B cell (primary cell): ENCODE measurements at regions not wholly inside any gene's neighbourhood (a gene's known extent, or its start where the extent isn't known, plus 50 kb on each side); places are given as distances from the start of the nearest gene placed in this dataset.

Source experiments
- ATAC-seq: fragments of 200-7000 bp; cut with Tn5 transposase; one replicate; pipeline ENCODE4 v1.10.0; 2021; ENCODE audit warnings: low read depth, mild to moderate bottlenecking, moderate number of reproducible peaks, moderate library complexity
- CTCF ChIA-PET: fragments of 350-600 bp; sonication (Branson Sonifier 250); formaldehyde crosslinking; loops from one replicate; lab custom pipeline; 2021; ENCODE audit warnings: antibody characterized with exemption, inconsistent platforms; lab: Charles Lee
- POLR2A ChIA-PET: fragments of 350-600 bp; sonication (Branson Sonifier 250); formaldehyde crosslinking; loops from one replicate; lab custom pipeline; 2021; ENCODE audit warnings: antibody characterized with exemption; lab: Charles Lee
- DNase-seq: peaks from one replicate; pipeline ENCODE4 v3.0.0; 2013
- H2AFZ ChIP-seq: 2 replicates; pipeline ENCODE4 v1.6.1; 2012; ENCODE audit warnings: mild to moderate bottlenecking, low read depth, low read length; ENCODE audit not compliant: insufficient read depth, poor library complexity, severe bottlenecking
- H3K27ac ChIP-seq, 2 donors: 1 replicate in 1 of 2; 2 replicates in 1 of 2; pipeline ENCODE4 v1.5.1; 2012 to 2013; ENCODE audit warnings: low read length in 2 of 2, mild to moderate bottlenecking in 2 of 2, moderate library complexity in 1 of 2
- H3K27me3 ChIP-seq, 4 experiments: fragments of 200-600 bp in 1 of 4; sonication (generic) in 1 of 4; replicated peaks in 1 of 4; 1 replicate in 2 of 4; 2 replicates in 2 of 4; pipeline versions ENCODE4 v1.6.1 to v1.7.0; 2013 to 2016; ENCODE audit warnings: low read length in 3 of 4, mild to moderate bottlenecking in 2 of 4, mixed read lengths in 1 of 4, moderate library complexity in 1 of 4; ENCODE audit not compliant: insufficient read depth in 4 of 4, control insufficient read depth in 3 of 4; ENCODE audit errors: control extremely low read depth in 1 of 4
- H3K36me3 ChIP-seq, 2 experiments: replicated peaks in 1 of 2; 1 replicate in 1 of 2; 2 replicates in 1 of 2; pipeline versions ENCODE4 v1.6.1 to v1.7.1; 2013; ENCODE audit warnings: low read length in 1 of 2; ENCODE audit not compliant: insufficient read depth in 2 of 2, control insufficient read depth in 1 of 2; ENCODE audit errors: control extremely low read depth in 1 of 2, extremely low read depth in 1 of 2
- H3K4me1 ChIP-seq, 2 donors: fragments of 200-600 bp in 1 of 2; sonication (generic) in 1 of 2; 1 replicate in 1 of 2; 2 replicates in 1 of 2; pipeline versions ENCODE4 v1.5.1 to v1.6.1; 2013 to 2017; ENCODE audit warnings: low read length in 2 of 2; ENCODE audit not compliant: control insufficient read depth in 2 of 2, insufficient read depth in 2 of 2
- H3K4me2 ChIP-seq: replicated peaks from 2 replicates; pipeline ENCODE3; 2012; ENCODE audit warnings: mild to moderate bottlenecking, low read depth, low read length; ENCODE audit not compliant: poor library complexity, severe bottlenecking
- H3K4me3 ChIP-seq, 5 experiments: fragments of 200-600 bp in 1 of 5; sonication (generic) in 1 of 5; 1 replicate in 3 of 5; 2 replicates in 2 of 5; pipeline versions ENCODE4 v1.5.1 to v1.7.0; 2011 to 2016; ENCODE audit warnings: low read length in 4 of 5, mild to moderate bottlenecking in 4 of 5, low read depth in 2 of 5, control low read depth in 1 of 5, moderate library complexity in 1 of 5; ENCODE audit not compliant: insufficient read depth in 1 of 5; ENCODE audit errors: control extremely low read depth in 1 of 5, extremely low read depth in 1 of 5
- H3K79me2 ChIP-seq: fragments of 200-600 bp; sonication (generic); one replicate; pipeline ENCODE4 v1.6.0; 2016; ENCODE audit warnings: low read length; ENCODE audit not compliant: control insufficient read depth, insufficient read depth
- H3K9ac ChIP-seq: fragments of 200-600 bp; sonication (generic); 2 replicates; pipeline ENCODE4 v1.6.1; 2017; ENCODE audit warnings: mild to moderate bottlenecking, low read length, moderate library complexity
- H3K9me3 ChIP-seq, 3 donors: one replicate each; pipeline versions ENCODE4 v1.6.1 to v1.7.1; 2013; ENCODE audit warnings: low read length in 2 of 3; ENCODE audit not compliant: control insufficient read depth in 2 of 3, insufficient read depth in 1 of 3; ENCODE audit errors: control extremely low read depth in 1 of 3
- H4K20me1 ChIP-seq: 2 replicates; pipeline ENCODE4 v1.6.0; 2012; ENCODE audit warnings: mild to moderate bottlenecking, low read length; ENCODE audit not compliant: insufficient read depth, control insufficient read depth, poor library complexity, severe bottlenecking
- H3K27ac Mint-ChIP-seq: one replicate; pipeline ENCODE4 v1.8.0; 2021; ENCODE audit warnings: mixed read lengths
- H3K27me3 Mint-ChIP-seq: one replicate; pipeline ENCODE4 v1.8.0; 2021; ENCODE audit warnings: mixed read lengths
- H3K4me1 Mint-ChIP-seq: one replicate; pipeline ENCODE4 v1.8.0; 2021; ENCODE audit warnings: mixed read lengths
- H3K4me3 Mint-ChIP-seq: one replicate; pipeline ENCODE4 v1.8.0; 2021; ENCODE audit warnings: mixed read lengths
- H3K9me3 Mint-ChIP-seq: one replicate; pipeline ENCODE4 v1.8.0; 2022; ENCODE audit warnings: mixed read lengths; ENCODE audit not compliant: insufficient read depth
- EZH2 ChIP-seq: IDR thresholded peaks from 2 replicates; pipeline ENCODE4 v1.6.1; 2012; ENCODE audit warnings: borderline replicate concordance, low read depth, mild to moderate bottlenecking, moderate library complexity, low read length; ENCODE audit not compliant: insufficient read depth, poor library complexity, severe bottlenecking
- WGBS: methylation state at CpG from one replicate; pipeline ENCODE4 v1.1.5; 2013; ENCODE audit warnings: missing lambda C conversion rate; ENCODE audit not compliant: insufficient coverage; 5-methylcytosine and 5-hydroxymethylcytosine counted together
- intact Hi-C: fragments of 100-400 bp; cut with micrococcal nuclease; formaldehyde crosslinking; loops from one replicate; pipeline ENCODE4 v1.10.0; 2022
- TF ChIP-seq, protein P1 (sequence below): fragments of 200-600 bp; IDR thresholded peaks from one replicate; pipeline ENCODE4 v1.8.0; 2022; ENCODE audit warnings: antibody characterized with exemption, mild to moderate bottlenecking

DNA sequence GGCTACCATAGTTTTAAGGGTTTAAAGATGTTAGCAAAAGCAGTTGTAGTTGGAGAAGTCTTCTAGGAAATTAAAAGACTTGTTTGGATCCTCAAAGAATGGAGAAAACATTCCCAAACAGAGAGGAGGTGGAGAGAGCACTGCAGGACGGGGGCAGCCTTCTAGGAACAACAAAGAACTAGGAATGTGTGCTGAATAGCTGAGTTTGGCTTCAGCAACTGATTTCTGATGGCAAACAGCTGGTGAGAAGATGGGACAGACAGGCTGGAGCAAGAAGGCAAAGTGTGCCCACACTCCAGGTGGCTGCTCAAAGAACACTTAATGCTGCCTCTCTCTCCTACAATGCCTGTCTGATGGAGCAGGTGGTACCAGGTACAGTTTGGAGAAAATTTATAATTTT, 1331.1 kb downstream of the ADGRL3 start:
- intact Hi-C loops: no loop called here
- H3K36me3 ChIP-seq: no peaks in the 10 kb centered on the region
- no peak overlapping the region for H3K9ac ChIP-seq
- no peak overlapping the region for H3K4me2 ChIP-seq
- H3K27me3 ChIP-seq: no peaks in the 10 kb centered on the region
- no peak overlapping the region for H2AFZ ChIP-seq
- no peaks in the 10 kb centered on the region for H3K79me2 ChIP-seq
- DNase-seq (no peak), ATAC-seq (no peak)
- H4K20me1 ChIP-seq: no peaks in the 10 kb centered on the region
- TF ChIP-seq, protein P1, sequence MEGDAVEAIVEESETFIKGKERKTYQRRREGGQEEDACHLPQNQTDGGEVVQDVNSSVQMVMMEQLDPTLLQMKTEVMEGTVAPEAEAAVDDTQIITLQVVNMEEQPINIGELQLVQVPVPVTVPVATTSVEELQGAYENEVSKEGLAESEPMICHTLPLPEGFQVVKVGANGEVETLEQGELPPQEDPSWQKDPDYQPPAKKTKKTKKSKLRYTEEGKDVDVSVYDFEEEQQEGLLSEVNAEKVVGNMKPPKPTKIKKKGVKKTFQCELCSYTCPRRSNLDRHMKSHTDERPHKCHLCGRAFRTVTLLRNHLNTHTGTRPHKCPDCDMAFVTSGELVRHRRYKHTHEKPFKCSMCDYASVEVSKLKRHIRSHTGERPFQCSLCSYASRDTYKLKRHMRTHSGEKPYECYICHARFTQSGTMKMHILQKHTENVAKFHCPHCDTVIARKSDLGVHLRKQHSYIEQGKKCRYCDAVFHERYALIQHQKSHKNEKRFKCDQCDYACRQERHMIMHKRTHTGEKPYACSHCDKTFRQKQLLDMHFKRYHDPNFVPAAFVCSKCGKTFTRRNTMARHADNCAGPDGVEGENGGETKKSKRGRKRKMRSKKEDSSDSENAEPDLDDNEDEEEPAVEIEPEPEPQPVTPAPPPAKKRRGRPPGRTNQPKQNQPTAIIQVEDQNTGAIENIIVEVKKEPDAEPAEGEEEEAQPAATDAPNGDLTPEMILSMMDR: no peak
- no peak for TF ChIP-seq EZH2
- ChIA-PET CTCF (no interaction called here), POLR2A (no interaction called here)
- Mint-ChIP-seq H3K9me3 (peaks cover 4% of the 10 kb centered on the region), H3K4me3 (no peak overlapping the region), H3K27ac (no peak overlapping the region), H3K27me3 (no peaks in the 10 kb centered on the region), H3K4me1 (no peaks in the 10 kb centered on the region)
- WGBS: 60% methylated on average over 1 of the region's 1 CpG
- H3K4me1 ChIP-seq: no peaks in the 10 kb centered on the region
- H3K4me3 ChIP-seq: no peak overlapping the region
- no peak overlapping the region for H3K27ac ChIP-seq
- peaks cover 0 to 6% (median 0%) of the 10 kb centered on the region in 3 donors for H3K9me3 ChIP-seq

- Histone ChIP-seq H3K4me1 (no peaks in the 10 kb centered on the region), H3K9me3 (peaks cover 0 to 11% (median 0%) of the 10 kb centered on the region in 3 donors), H3K27me3 (no peaks in the 10 kb centered on the region), H3K4me3 (no peak overlapping the region), H3K27ac (no peak overlapping the region), H3K9ac (no peak overlapping the region), H3K79me2 (no peaks in the 10 kb centered on the region), H3K4me2 (no peak overlapping the region), H3K36me3 (no peaks in the 10 kb centered on the region), H2AFZ (no peak overlapping the region), H4K20me1 (no peaks in the 10 kb centered on the region)
- Mint-ChIP-seq H3K9me3 (no peaks in the 10 kb centered on the region), H3K4me1 (no peaks in the 10 kb centered on the region), H3K27ac (no peak overlapping the region), H3K4me3 (no peak overlapping the region), H3K27me3 (no peaks in the 10 kb centered on the region)
- 44% methylated on average over 2 of the region's 2 CpGs for WGBS
- ChIA-PET POLR2A (no interaction called here), CTCF (no interaction called here)
- DNase-seq: no peak
- TF ChIP-seq, protein P1: no peak
- no peak for TF ChIP-seq EZH2
- intact Hi-C loops: no loop called here
- no peak for ATAC-seq
Observed at GRCh38 chr4:62528874-62529273, 1328.7 kb downstream of the ADGRL3 start.
